ENCODE measurements at regions not wholly inside any gene's neighbourhood (a gene's known extent, or its start where the extent isn't known, plus 50 kb on each side); places are given as distances from the start of the nearest gene placed in this dataset.
A peak's percentile ranks its signal among the peaks of the same experiment; 100 is the strongest.
"Not testable (repeated sequence)": the region's sequence is repeated elsewhere in the genome, so short reads cannot be mapped to it uniquely, and the experiment has no call there.

DNA sequence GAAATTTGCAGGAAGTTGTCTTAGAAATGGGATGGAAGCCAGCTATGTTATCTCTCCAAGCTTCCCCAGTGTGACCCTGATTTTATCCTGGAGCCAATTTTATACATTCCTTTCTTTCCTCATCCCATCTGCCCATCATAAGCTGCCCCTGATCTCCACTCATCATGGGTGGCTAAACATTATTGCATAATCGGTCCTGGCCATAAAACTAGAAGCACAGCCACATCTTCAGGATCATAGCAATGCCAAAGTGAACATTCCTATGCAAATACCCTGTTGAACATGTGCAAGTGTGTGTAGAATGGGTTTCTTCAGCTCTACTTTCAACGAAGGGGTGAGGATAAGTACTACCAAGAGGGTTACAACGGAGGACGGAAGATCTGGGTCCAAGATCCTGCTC, 50.6 kb upstream of the COG2 start:
- no peak for DNase-seq (ENCODE audit: low spot score)

DNA sequence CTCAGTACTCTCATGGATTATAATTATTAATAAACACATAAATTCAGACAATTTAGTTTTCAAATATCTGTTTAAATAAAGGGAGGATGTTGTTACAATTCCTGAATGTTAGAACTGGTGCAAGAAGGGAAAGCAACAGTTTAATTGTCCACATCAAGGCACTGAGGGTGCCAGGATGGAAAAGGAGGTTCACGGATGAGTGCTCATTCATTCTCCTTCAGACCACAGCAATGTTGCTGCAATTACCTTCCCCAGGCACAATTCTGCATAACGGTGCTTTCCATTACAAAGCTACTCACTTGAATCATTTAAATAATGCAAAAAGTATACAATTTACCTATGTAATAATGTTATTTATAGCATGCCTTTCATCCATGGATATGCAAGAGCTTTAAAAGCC, 52.3 kb upstream of the COG2 start:
- no peak for DNase-seq (ENCODE audit: low spot score)

GRCh38 chr1:230588323-230588746, 53.9 kb upstream of the COG2 start:
- DNase-seq (ENCODE audit: low spot score) = no peak

DNA sequence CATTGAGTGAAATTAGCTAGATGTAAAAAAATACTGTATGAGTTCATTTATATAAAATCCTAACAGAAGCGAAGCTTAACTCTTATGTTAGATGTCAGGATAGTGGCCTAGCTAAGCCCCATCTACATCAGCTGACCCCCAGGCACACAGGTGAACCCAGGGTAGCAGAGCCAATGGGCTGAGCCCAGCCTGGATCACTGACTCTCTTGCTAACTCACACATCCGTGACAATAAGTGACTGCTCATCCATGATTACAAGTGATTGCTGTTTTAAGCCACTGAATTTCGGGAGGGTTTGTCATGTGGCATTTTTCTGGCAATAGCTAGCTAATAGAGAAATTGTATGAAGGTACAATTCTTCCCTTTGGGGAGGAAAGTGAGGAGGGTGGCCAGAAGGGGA, 55.2 kb upstream of the COG2 start:
- no peak for DNase-seq (ENCODE audit: low spot score)

GRCh38 chr1:230584660-230585059, 57.6 kb upstream of the COG2 start:
- no peak for DNase-seq (ENCODE audit: low spot score)

GRCh38 chr1:230581446-230582079, 60.7 kb upstream of the COG2 start:
- no peak for DNase-seq (ENCODE audit: low spot score)

DNA sequence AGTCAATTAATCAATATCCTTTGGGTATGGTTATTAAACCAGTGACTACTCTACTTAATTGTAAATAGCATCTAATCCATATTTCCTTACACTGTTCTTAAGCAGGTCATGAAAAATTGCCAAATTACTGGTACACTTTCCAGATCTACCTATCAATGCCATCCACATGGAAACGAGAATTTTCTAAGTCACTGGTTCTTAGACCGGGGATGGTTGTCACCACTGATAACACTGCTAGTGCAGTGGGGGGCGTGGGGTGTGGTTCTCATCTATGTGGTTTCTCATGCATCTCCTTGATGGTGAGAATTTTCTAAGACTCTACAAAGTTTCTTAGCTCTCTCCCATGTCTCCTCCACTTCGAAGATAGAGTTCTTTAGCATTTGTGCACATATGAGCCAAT, 63.7 kb upstream of the COG2 start:
- DNase-seq (ENCODE audit: low spot score) = no peak

DNA sequence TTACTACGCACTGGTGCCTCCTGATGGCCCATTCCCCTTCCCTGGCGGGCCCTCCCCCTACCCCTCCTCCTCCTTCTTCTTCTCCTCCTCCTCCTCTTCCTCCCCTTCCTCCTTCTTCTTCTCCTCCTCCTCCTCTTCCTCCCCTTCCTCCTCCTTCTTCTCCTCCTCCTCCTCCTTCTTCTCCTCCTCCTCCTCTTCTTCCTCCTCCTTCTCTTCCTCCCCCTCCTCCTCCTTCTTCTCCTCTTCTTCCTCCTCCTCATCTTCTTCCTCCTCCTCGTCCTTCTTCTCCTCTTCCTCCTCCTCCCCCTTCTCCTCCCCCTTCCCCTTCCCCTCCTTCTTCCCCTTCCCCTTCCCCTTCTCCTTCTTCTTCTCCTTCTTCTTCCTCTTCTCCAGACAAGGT, 64.7 kb upstream of the COG2 start:
- DNase-seq (ENCODE audit: low spot score) = no peak

DNA sequence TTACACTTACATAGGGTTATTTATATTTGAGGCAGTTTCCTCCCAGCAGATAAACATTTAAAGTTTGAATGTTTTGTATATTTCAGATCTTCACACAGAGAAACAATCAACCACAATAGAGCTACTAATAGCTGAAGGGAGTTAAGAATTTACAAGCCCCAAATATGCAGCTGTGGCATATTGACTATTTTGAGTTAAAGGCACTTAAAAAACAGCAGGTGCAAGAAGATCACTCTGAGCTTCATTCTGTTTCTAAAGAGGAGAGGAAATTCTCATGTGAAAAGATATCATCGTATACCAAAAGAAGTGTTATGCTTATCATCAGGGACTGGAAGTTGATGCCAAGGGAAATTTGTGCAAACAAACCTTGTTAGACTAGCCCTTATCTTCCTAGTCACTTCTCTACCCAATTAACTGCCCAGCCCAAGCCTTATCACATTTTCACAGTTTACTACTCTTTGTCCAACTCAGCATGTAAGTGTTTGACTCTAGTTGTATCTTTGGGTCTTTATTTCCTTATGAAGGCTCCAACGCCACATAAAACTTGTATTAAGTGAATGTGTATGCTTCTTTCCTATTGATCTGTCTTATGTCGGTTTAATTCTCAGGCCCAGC, 66.3 kb upstream of the COG2 start:
- no peak for DNase-seq (ENCODE audit: low spot score)

DNA sequence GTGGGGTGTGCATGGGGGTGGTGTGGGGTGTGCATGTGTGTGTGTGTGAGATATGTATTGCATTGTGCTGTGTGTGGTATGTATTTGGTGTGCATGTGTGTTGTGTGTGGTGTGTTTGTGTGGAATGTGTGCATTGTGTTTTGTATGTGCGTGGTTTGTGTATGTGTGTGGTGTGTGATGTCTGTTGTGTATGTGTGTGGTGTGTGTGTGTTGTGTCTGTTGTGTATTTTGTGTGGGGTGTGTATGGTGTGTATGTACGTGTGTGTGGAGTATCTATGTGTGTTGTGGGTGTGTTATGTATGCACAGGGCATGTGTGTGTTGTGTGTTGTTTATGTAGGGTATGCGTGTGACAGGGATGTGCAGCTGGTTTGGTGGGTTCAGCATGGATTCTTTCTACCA, 67.8 kb upstream of the COG2 start:
- DNase-seq (ENCODE audit: low spot score) = no peak

GRCh38 chr1:230573658-230574057, 68.6 kb upstream of the COG2 start:
- DNase-seq (ENCODE audit: low spot score) = no peak

DNA sequence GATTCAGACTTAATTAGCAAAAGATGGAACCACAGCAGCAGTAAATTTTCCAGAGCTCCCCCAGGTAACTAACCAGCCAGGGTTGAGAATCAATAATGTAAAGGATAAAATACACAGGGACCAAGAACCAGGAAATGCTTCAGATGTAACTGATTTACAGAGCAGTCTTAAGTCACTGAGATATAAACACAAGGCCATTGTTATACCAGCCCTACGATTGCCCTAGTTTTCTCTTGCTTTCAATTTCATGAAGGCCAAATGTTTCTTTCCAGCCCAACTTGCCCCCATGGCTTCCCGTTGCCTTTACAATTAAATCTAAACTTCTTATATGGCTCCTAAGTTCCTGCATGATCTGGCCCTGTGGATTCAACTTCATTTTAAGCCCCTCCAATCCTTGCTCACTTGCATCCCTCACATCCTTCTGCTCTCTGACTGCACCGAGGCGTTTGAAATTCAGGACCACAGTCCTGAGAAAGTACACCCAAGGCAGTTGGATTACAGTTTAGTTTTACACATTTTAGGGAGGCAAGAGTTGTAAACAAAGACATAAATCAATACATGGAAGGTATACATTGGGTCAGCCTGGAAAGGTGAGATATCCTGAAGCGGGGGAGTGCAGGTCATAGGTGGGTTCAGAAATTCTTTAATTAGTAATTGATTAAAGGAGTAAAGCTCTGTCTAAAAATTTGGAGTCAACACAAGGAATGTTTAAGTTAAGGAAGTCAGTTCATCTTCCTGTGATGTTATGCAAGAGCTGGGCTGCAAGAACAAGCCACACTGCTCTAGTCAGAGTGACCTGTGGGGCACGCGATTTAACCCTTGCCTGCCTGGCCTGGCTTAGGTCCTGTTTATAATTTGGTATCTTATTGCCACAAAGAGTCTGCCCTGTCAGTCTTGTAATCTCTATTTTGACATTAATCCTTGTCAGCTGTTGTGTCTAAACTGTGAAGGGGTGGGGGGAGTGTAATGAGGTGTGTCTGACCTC, 69.9 kb upstream of the COG2 start:
- peak; percentile 2 for DNase-seq (ENCODE audit: low spot score)

DNA sequence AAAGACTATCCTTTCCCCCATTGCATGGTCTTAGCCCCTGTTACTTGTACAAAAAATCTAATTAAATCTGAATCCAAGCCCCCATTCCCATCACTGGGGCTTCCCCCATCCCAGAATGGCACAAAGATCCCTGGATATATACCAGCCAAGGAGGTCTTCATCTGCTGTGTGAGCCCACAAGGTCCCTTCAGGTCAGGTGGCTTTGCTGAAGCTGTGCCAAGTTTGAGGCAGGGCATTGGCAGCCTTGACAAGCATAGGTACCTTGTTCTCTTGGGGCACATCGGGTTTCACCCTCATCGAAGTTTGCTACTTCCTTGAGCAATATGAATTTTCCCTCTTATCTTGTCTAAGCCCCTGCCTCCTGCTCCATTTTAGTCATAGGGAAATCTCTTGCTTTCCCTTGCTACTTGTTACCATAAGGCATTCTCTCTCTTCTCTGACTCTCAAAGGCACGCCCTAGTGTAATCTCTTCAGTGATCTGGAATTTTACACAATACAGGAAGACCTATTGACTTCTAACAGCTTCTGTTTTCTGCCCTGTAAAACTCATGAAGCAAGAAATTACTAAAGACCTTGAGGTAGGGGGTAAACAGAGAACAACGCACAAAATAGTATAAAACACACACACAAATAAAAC, 71.4 kb upstream of the COG2 start:
- DNase-seq (ENCODE audit: low spot score) = no peak

GRCh38 chr1:230569201-230569600, 73.1 kb upstream of the COG2 start:
- DNase-seq (ENCODE audit: low spot score) = no peak

- DNase-seq (ENCODE audit: low spot score) = no peak
Measured at GRCh38 chr1:230568676-230569075, 73.6 kb upstream of the COG2 start.

DNA sequence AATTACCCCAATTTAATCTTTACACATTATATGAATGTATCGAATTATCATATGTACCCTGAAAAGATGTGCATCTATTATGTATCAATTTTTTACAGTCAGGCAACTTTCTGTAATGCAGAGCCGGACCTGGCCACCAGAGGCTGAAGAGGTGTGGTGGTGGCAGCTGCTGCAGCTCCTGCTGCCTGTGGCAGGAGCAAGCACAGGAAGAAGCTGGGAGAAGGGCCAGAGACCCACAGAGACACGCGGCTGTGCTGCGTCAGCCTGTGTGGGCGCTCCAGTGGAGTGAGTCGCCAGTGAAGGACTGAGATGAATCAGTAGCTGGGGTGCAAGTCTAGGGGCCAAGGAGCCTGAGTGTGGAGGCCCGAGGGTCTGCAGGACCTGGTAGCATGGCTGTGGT, 74.3 kb upstream of the COG2 start:
- no peak for DNase-seq (ENCODE audit: low spot score)

DNA sequence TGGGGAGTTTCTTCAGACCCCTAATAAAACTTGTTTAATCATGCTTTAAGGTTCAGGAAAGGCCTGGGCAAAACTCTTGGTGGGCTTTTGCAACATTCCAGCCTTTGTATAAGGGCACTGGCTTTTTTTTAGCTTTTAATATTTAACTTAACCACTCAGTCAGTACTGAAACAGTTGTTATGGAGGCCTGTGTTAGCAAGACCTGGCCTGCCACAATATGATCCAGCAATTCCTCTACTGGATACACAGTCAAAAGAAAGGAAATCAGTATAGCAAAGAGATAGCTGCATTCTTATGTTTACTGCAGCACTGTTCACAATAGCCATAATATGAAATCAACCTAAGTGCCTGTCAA, 75.1 kb upstream of the COG2 start:
- DNase-seq (ENCODE audit: low spot score) = no peak

GRCh38 chr1:230566532-230567220, 75.6 kb upstream of the COG2 start:
- DNase-seq (ENCODE audit: low spot score) = not testable (repeated sequence)

DNA sequence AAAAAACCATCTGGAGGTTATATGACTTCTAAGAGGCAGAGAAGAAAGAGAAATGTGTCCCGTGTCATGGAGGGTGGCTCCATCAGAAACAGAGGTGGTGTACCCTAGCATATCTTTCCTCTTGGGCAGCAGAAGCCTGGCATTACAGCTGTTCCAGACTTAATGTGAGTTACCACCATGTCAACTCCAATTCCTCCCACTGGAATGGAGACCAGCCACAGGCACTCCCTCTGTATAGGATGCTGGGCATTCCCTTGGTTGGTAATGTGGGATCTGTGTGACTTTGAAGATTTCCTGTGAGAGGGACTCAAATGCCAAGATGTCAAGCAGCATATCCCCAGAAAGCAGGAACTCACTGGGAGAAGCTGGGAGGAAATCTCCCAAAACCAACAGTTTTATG, 77.1 kb upstream of the COG2 start:
- no peak for DNase-seq (ENCODE audit: low spot score)

- no peak for DNase-seq (ENCODE audit: low spot score)
Measured at GRCh38 chr1:230563591-230563990, 78.7 kb upstream of the COG2 start.

GRCh38 chr1:230561570-230561969, 80.7 kb upstream of the COG2 start:
- DNase-seq (ENCODE audit: low spot score) = no peak

- no peak for DNase-seq (ENCODE audit: low spot score)
Measured at GRCh38 chr1:230558324-230558723, 84.0 kb upstream of the COG2 start.
